Activated naive CD4-positive, alpha-beta T cell treated with anti-CD3 and anti-CD28 coated beads, Interleukin-2, amount 50 U/mL, for 72 hours (primary cell): ENCODE measurements at regions not wholly inside any gene's neighbourhood (a gene's known extent, or its start where the extent isn't known, plus 50 kb on each side); places are given as distances from the start of the nearest gene placed in this dataset.

Experiments used
- ATAC-seq, 2 donors: fragments of 150-1000 bp; cut with Tn5 transposase; 2 replicates each; pipeline ENCODE4 v1.10.0; 2021; ENCODE audit warnings: mild to moderate bottlenecking in 2 of 2, moderate library complexity in 2 of 2
- DNase-seq, 2 donors: peaks; one replicate each; pipeline ENCODE4 v3.0.0; 2021 to 2022; ENCODE audit warnings: low spot score in 2 of 2
- H3K27ac Mint-ChIP-seq, 2 donors: one replicate each; pipeline ENCODE4 v1.8.0; 2022; ENCODE audit warnings: mild to moderate bottlenecking in 2 of 2, mixed read lengths in 2 of 2
- H3K36me3 Mint-ChIP-seq, 2 donors: one replicate each; pipeline ENCODE4 v1.8.0; 2022; ENCODE audit warnings: mixed read lengths in 2 of 2
- H3K9me3 Mint-ChIP-seq, 2 donors: one replicate each; pipeline ENCODE4 v1.8.0; 2022; ENCODE audit warnings: mixed read lengths in 2 of 2

GRCh38 chr15:91679447-91679846, 174.1 kb upstream of the SLCO3A1 start:
- H3K27ac Mint-ChIP-seq: no peak overlapping the region
- H3K9me3 Mint-ChIP-seq: peaks cover 7% of the 10 kb centered on the region in 2 donors
- DNase-seq (no peak), ATAC-seq (no peak)
- H3K36me3 Mint-ChIP-seq: peaks cover 6 to 8% of the 10 kb centered on the region in 2 donors

- no peak for ATAC-seq
- Mint-ChIP-seq H3K36me3 (no peaks in the 10 kb centered on the region), H3K9me3 (no peaks in the 10 kb centered on the region), H3K27ac (no peak overlapping the region)
- DNase-seq: no peak
These were observed 168.1 kb upstream of the SLCO3A1 start for GRCh38 chr15:91685436-91685835.

GRCh38 chr15:91688811-91689210, 164.7 kb upstream of the SLCO3A1 start:
- no peak for DNase-seq
- no peaks in the 10 kb centered on the region for H3K36me3 Mint-ChIP-seq
- ATAC-seq: no peak
- no peak overlapping the region for H3K27ac Mint-ChIP-seq
- no peaks in the 10 kb centered on the region for H3K9me3 Mint-ChIP-seq

- no peak for ATAC-seq
- H3K36me3 Mint-ChIP-seq: no peaks in the 10 kb centered on the region
- no peaks in the 10 kb centered on the region for H3K9me3 Mint-ChIP-seq
- no peak overlapping the region for H3K27ac Mint-ChIP-seq
- no peak for DNase-seq
These were observed 164.1 kb upstream of the SLCO3A1 start for GRCh38 chr15:91689377-91689776.

- H3K9me3 Mint-ChIP-seq: no peaks in the 10 kb centered on the region
- no peak for ATAC-seq
- no peak for DNase-seq
- no peaks in the 10 kb centered on the region for H3K36me3 Mint-ChIP-seq
- H3K27ac Mint-ChIP-seq: peak overlapping the region in 1 of 2 donors; percentile 0
These were observed 160.9 kb upstream of the SLCO3A1 start for GRCh38 chr15:91692596-91692995.

- Mint-ChIP-seq H3K27ac (no peak overlapping the region), H3K36me3 (no peaks in the 10 kb centered on the region), H3K9me3 (no peaks in the 10 kb centered on the region)
- DNase-seq: no peak
- ATAC-seq: no peak
These were observed 159.2 kb upstream of the SLCO3A1 start for GRCh38 chr15:91694131-91694830.

GRCh38 chr15:91694831-91695210, 158.7 kb upstream of the SLCO3A1 start:
- Mint-ChIP-seq H3K27ac (no peak overlapping the region), H3K36me3 (no peaks in the 10 kb centered on the region), H3K9me3 (no peaks in the 10 kb centered on the region)
- DNase-seq (no peak), ATAC-seq (no peak)

- no peaks in the 10 kb centered on the region for H3K36me3 Mint-ChIP-seq
- no peak overlapping the region for H3K27ac Mint-ChIP-seq
- H3K9me3 Mint-ChIP-seq: no peaks in the 10 kb centered on the region
- ATAC-seq (no peak), DNase-seq (no peak)
These were observed 157.7 kb upstream of the SLCO3A1 start for GRCh38 chr15:91695799-91696198.

GRCh38 chr15:91696981-91697380, 156.5 kb upstream of the SLCO3A1 start:
- no peak for DNase-seq
- Mint-ChIP-seq H3K9me3 (no peaks in the 10 kb centered on the region), H3K27ac (no peak overlapping the region), H3K36me3 (no peaks in the 10 kb centered on the region)
- no peak for ATAC-seq

GRCh38 chr15:91698241-91698640, 155.3 kb upstream of the SLCO3A1 start:
- Mint-ChIP-seq H3K36me3 (no peaks in the 10 kb centered on the region), H3K9me3 (no peaks in the 10 kb centered on the region), H3K27ac (no peak overlapping the region)
- ATAC-seq: no peak
- no peak for DNase-seq

- no peaks in the 10 kb centered on the region for H3K9me3 Mint-ChIP-seq
- peak overlapping the region in 1 of 2 donors; percentile 17 for H3K27ac Mint-ChIP-seq
- DNase-seq (no peak), ATAC-seq (no peak)
- H3K36me3 Mint-ChIP-seq: no peaks in the 10 kb centered on the region
These were observed 153.8 kb upstream of the SLCO3A1 start for GRCh38 chr15:91699741-91700140.

- no peaks in the 10 kb centered on the region for H3K36me3 Mint-ChIP-seq
- no peak for DNase-seq
- H3K27ac Mint-ChIP-seq: no peak overlapping the region
- H3K9me3 Mint-ChIP-seq: no peaks in the 10 kb centered on the region
- no peak for ATAC-seq
These were observed 150.2 kb upstream of the SLCO3A1 start for GRCh38 chr15:91703274-91703673.

GRCh38 chr15:91704343-91704742, 149.2 kb upstream of the SLCO3A1 start:
- H3K9me3 Mint-ChIP-seq: no peaks in the 10 kb centered on the region
- H3K27ac Mint-ChIP-seq: no peak overlapping the region
- DNase-seq: no peak
- ATAC-seq: no peak
- no peaks in the 10 kb centered on the region for H3K36me3 Mint-ChIP-seq

- peak; percentile 97 to 100 for ATAC-seq
- peak overlapping the region; percentile 49 to 69 for H3K27ac Mint-ChIP-seq
- DNase-seq: peak; percentile 86 to 88
These were observed 147.0 kb upstream of the SLCO3A1 start for GRCh38 chr15:91706322-91707032.

GRCh38 chr15:91710080-91710698, 143.3 kb upstream of the SLCO3A1 start:
- peak in 1 of 2 donors; percentile 6 for ATAC-seq

More at GRCh38 chr15:91706322-91707032, 147.0 kb upstream of the SLCO3A1 start:
- Mint-ChIP-seq H3K36me3 (no peaks in the 10 kb centered on the region), H3K9me3 (no peaks in the 10 kb centered on the region)

GRCh38 chr15:91711384-91712033, 142.0 kb upstream of the SLCO3A1 start:
- DNase-seq: no peak
- ATAC-seq: no peak
- Mint-ChIP-seq H3K27ac (no peak overlapping the region), H3K36me3 (no peaks in the 10 kb centered on the region), H3K9me3 (no peaks in the 10 kb centered on the region)

More at GRCh38 chr15:91710080-91710698, 143.3 kb upstream of the SLCO3A1 start:
- Mint-ChIP-seq H3K36me3 (no peaks in the 10 kb centered on the region), H3K9me3 (no peaks in the 10 kb centered on the region), H3K27ac (no peak overlapping the region)
- DNase-seq: no peak

GRCh38 chr15:91712286-91712685, 141.2 kb upstream of the SLCO3A1 start:
- no peak overlapping the region for H3K27ac Mint-ChIP-seq
- no peak for ATAC-seq
- H3K9me3 Mint-ChIP-seq: no peaks in the 10 kb centered on the region
- H3K36me3 Mint-ChIP-seq: no peaks in the 10 kb centered on the region
- DNase-seq: no peak
